ENCODE measurements at regions not wholly inside any gene's neighbourhood (a gene's known extent, or its start where the extent isn't known, plus 50 kb on each side); places are given as distances from the start of the nearest gene placed in this dataset.

DNA sequence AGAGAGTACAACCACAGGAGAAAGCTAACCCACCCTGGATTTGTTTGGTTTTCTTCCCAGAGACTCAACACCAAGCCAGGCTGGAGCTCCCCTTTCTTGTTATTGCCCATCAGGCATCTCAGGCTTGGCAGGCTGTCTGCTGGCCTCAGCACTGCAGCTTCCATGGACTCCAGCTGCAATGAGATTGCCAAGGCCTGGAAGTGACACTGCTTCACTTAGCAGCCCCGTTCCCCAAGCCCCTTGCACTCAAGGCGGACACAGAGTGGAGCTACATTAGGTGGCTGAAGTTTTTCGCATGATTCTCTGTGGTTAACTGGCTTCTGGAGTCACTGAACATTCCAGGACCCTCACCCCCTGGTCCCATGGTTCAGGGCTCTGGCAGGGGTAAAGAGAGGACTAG, 163.1 kb upstream of the GDF10 start:
- H3K9me3 ChIP-seq (ENCODE audit: control insufficient read depth in 5 of 5, low read length in 5 of 5): no peaks in the 10 kb centered on the region
- no peaks in the 10 kb centered on the region for H3K4me1 ChIP-seq (ENCODE audit: control insufficient read depth in 5 of 5, insufficient read depth in 5 of 5, low read length in 5 of 5)
- no peaks in the 10 kb centered on the region for H3K27me3 ChIP-seq (ENCODE audit: control insufficient read depth in 5 of 5, insufficient read depth in 4 of 5, low read length in 5 of 5)
- no peak overlapping the region for H3K4me3 ChIP-seq (ENCODE audit: low read depth in 1 of 5, low read length in 5 of 5)
- H3K36me3 ChIP-seq (ENCODE audit: control insufficient read depth in 5 of 5, insufficient read depth in 5 of 5, low read length in 5 of 5): no peaks in the 10 kb centered on the region
- no peak overlapping the region for H3K9ac ChIP-seq (ENCODE audit: low read length in 5 of 5)
- H3K27ac ChIP-seq (ENCODE audit: low read depth, low read length): no peak overlapping the region

DNA sequence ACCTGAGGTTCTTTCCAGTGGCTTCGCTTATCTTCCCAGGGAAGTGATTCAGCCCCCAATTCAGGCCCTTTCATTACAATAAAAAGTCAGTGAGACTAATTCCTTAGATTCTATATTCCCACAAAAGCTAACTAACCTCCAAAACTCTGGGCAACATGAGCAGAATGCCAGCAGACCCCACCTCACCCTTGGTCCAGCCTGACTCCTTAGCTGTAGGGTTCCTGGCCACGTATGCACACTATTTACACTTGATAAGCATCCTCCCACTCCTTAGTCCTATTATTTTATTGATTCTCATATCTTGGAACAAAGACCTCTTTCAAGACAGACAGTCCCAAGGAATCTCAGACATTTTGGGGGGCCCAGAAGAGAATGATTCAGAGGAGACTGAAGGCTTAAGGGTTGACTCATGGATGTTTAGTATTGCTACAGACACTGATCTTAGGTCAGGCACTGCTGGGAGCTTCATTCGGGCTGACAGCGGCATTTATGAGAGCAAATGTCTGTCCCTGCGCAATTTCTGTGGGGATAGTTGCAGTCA, 162.6 kb upstream of the GDF10 start:
- Histone ChIP-seq H3K9ac (ENCODE audit: low read length in 5 of 5) (no peak overlapping the region), H3K4me3 (ENCODE audit: low read depth in 1 of 5, low read length in 5 of 5) (no peak overlapping the region), H3K4me1 (ENCODE audit: control insufficient read depth in 5 of 5, insufficient read depth in 5 of 5, low read length in 5 of 5) (no peaks in the 10 kb centered on the region), H3K27ac (ENCODE audit: low read depth, low read length) (no peak overlapping the region), H3K9me3 (ENCODE audit: control insufficient read depth in 5 of 5, low read length in 5 of 5) (no peaks in the 10 kb centered on the region), H3K27me3 (ENCODE audit: control insufficient read depth in 5 of 5, insufficient read depth in 4 of 5, low read length in 5 of 5) (no peaks in the 10 kb centered on the region), H3K36me3 (ENCODE audit: control insufficient read depth in 5 of 5, insufficient read depth in 5 of 5, low read length in 5 of 5) (no peaks in the 10 kb centered on the region)

DNA sequence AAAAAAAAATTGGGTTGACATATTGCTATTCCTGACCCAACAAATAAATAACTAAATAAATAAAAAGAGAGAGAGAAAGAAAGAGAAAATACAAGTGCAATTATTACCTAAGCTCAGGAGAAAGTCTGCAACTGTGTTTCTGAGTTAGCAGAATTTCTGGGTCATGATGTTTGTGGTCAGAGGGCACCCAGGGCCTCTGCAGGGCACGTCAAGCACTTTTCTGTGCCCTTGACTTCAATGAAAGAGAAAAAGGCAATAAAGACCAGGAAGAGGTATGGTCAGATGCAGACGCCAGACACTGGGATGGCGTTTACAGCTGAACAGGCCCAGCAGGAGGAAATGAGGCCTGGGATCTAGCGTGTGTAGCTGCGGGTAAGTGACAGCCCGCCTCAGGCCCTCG, 160.9 kb upstream of the GDF10 start:
- H3K27me3 ChIP-seq (ENCODE audit: control insufficient read depth in 5 of 5, insufficient read depth in 4 of 5, low read length in 5 of 5): no peaks in the 10 kb centered on the region
- no peaks in the 10 kb centered on the region for H3K36me3 ChIP-seq (ENCODE audit: control insufficient read depth in 5 of 5, insufficient read depth in 5 of 5, low read length in 5 of 5)
- H3K27ac ChIP-seq (ENCODE audit: low read depth, low read length): no peak overlapping the region
- no peaks in the 10 kb centered on the region for H3K9me3 ChIP-seq (ENCODE audit: control insufficient read depth in 5 of 5, low read length in 5 of 5)
- H3K4me3 ChIP-seq (ENCODE audit: low read depth in 1 of 5, low read length in 5 of 5): no peak overlapping the region
- H3K9ac ChIP-seq (ENCODE audit: low read length in 5 of 5): no peak overlapping the region
- no peaks in the 10 kb centered on the region for H3K4me1 ChIP-seq (ENCODE audit: control insufficient read depth in 5 of 5, insufficient read depth in 5 of 5, low read length in 5 of 5)

DNA sequence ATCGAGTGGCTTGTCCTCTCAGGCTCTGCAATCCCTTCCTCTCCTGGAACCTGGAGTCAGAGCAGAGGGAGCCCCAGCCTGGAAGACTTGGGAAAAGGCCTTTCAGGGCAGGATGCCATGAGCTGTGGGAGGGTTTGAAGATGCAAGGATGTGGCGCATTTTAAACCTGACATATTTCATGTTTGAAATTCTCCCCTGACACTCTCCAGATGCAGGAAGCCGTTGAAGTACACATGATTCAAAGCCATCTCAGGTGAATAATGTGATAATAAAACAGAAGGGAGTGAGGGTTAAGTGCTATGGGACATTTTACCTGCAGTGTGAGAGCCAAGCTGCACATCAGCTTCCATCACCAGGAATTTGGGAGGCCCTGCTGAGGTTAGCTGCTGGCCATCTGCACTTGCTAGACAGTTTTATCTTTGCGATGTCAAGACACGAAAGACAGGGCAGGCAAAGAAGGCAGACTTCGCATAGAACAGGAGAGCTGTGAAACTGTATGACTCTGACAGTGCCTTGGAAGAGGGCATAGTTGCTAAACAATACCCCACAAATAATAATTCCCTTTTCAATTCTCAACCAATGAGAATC, 159.1 kb upstream of the GDF10 start:
- Histone ChIP-seq H3K4me3 (ENCODE audit: low read depth in 1 of 5, low read length in 5 of 5) (no peak overlapping the region), H3K27me3 (ENCODE audit: control insufficient read depth in 5 of 5, insufficient read depth in 4 of 5, low read length in 5 of 5) (no peaks in the 10 kb centered on the region), H3K4me1 (ENCODE audit: control insufficient read depth in 5 of 5, insufficient read depth in 5 of 5, low read length in 5 of 5) (no peaks in the 10 kb centered on the region), H3K9ac (ENCODE audit: low read length in 5 of 5) (no peak overlapping the region), H3K9me3 (ENCODE audit: control insufficient read depth in 5 of 5, low read length in 5 of 5) (no peaks in the 10 kb centered on the region), H3K27ac (ENCODE audit: low read depth, low read length) (no peak overlapping the region), H3K36me3 (ENCODE audit: control insufficient read depth in 5 of 5, insufficient read depth in 5 of 5, low read length in 5 of 5) (no peaks in the 10 kb centered on the region)

DNA sequence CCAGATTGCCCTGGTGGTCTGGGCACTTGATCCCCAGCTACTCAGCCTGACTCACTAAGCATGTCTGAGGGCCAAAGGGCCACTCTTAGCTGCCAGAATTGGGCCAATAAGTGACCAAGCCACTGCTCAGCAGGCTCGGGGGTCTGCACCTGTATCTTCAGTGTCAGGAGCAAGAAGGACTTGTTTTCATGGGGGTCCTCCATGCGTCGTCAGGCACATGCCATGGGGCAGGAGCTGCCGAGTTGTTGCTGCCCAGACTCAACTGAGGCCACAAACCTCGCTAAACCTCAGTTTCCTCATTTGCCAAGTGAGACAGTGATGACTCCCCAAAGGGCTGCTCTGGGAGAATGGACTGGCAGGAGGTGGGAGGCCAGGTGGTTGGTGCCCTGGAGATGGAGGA, 158.6 kb upstream of the GDF10 start:
- H3K9ac ChIP-seq (ENCODE audit: low read length in 5 of 5): no peak overlapping the region
- H3K4me1 ChIP-seq (ENCODE audit: control insufficient read depth in 5 of 5, insufficient read depth in 5 of 5, low read length in 5 of 5): no peaks in the 10 kb centered on the region
- H3K27ac ChIP-seq (ENCODE audit: low read depth, low read length): no peak overlapping the region
- no peaks in the 10 kb centered on the region for H3K27me3 ChIP-seq (ENCODE audit: control insufficient read depth in 5 of 5, insufficient read depth in 4 of 5, low read length in 5 of 5)
- no peaks in the 10 kb centered on the region for H3K9me3 ChIP-seq (ENCODE audit: control insufficient read depth in 5 of 5, low read length in 5 of 5)
- H3K36me3 ChIP-seq (ENCODE audit: control insufficient read depth in 5 of 5, insufficient read depth in 5 of 5, low read length in 5 of 5): no peaks in the 10 kb centered on the region
- no peak overlapping the region for H3K4me3 ChIP-seq (ENCODE audit: low read depth in 1 of 5, low read length in 5 of 5)

DNA sequence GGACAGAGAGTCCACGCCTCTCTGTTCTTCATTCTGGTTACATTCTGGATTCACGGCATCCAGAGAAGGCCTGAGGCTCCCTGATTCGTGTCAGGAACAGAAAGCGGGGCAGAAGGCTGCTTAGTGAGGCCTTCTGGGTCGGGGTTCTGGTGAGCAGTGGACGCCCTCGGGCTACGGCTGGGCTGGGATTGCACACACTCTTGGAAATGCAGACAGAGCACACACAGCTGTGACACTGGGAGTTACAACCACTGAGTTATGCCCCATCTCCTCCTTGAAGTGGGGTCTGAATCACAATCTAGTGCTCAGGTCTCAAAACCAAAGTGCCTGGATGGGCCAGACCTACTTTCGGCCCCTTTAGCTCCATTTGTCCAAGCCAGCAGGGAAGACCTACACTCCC, 156.9 kb upstream of the GDF10 start:
- H3K4me3 ChIP-seq (ENCODE audit: low read depth in 1 of 5, low read length in 5 of 5): no peak overlapping the region
- no peaks in the 10 kb centered on the region for H3K27me3 ChIP-seq (ENCODE audit: control insufficient read depth in 5 of 5, insufficient read depth in 4 of 5, low read length in 5 of 5)
- no peak overlapping the region for H3K27ac ChIP-seq (ENCODE audit: low read depth, low read length)
- no peak overlapping the region for H3K9ac ChIP-seq (ENCODE audit: low read length in 5 of 5)
- H3K36me3 ChIP-seq (ENCODE audit: control insufficient read depth in 5 of 5, insufficient read depth in 5 of 5, low read length in 5 of 5): no peaks in the 10 kb centered on the region
- H3K4me1 ChIP-seq (ENCODE audit: control insufficient read depth in 5 of 5, insufficient read depth in 5 of 5, low read length in 5 of 5): no peaks in the 10 kb centered on the region
- no peaks in the 10 kb centered on the region for H3K9me3 ChIP-seq (ENCODE audit: control insufficient read depth in 5 of 5, low read length in 5 of 5)

DNA sequence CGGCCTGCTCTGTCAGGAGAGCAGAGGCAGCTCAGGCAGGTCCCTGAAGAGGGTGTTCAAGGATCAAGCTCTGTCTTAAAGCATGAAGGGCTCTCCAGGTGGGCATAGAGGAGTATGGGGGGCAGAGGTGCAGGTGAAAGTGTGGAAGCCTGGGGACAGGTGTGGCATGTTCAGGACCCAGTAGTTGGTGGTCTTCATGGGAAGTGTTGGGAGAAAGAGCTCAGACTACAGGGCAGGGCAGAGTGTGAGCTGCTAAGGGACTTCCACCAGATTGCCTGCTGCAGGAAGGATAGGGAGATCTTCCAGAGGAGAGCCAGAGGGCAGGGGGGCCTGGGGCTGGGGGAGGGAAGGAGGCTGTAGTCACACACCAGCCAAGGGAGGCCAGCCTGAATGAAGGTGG, 156.5 kb upstream of the GDF10 start:
- Histone ChIP-seq H3K36me3 (ENCODE audit: control insufficient read depth in 5 of 5, insufficient read depth in 5 of 5, low read length in 5 of 5) (no peaks in the 10 kb centered on the region), H3K27ac (ENCODE audit: low read depth, low read length) (no peak overlapping the region), H3K4me3 (ENCODE audit: low read depth in 1 of 5, low read length in 5 of 5) (no peak overlapping the region)

DNA sequence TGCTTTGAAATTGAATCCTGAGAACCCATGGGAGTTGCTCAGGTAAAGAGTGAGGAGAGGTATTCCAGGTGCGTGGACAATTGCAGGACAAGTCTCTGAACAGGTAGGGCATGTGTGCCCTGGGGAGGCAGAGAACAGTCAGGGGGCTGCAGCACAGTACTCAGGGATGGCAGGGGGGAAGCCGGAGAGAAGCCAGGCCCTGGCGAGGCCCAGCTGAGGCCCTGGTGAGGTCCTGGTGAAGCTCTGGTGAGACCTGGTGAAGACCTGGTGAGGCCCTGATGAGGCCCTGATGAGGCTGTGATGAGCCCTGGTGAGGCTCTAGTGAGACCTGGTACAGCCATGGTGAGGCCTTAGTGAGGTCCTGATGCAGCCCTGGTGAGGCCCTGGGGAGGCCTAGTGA, 155.5 kb upstream of the GDF10 start:
- Histone ChIP-seq H3K27me3 (ENCODE audit: control insufficient read depth in 5 of 5, insufficient read depth in 4 of 5, low read length in 5 of 5) (no peaks in the 10 kb centered on the region), H3K4me3 (ENCODE audit: low read depth in 1 of 5, low read length in 5 of 5) (no peak overlapping the region), H3K9me3 (ENCODE audit: control insufficient read depth in 5 of 5, low read length in 5 of 5) (no peaks in the 10 kb centered on the region), H3K9ac (ENCODE audit: low read length in 5 of 5) (no peak overlapping the region), H3K4me1 (ENCODE audit: control insufficient read depth in 5 of 5, insufficient read depth in 5 of 5, low read length in 5 of 5) (no peaks in the 10 kb centered on the region), H3K36me3 (ENCODE audit: control insufficient read depth in 5 of 5, insufficient read depth in 5 of 5, low read length in 5 of 5) (no peaks in the 10 kb centered on the region), H3K27ac (ENCODE audit: low read depth, low read length) (no peak overlapping the region)

More for the DNA sequence above, 156.5 kb upstream of the GDF10 start:
- no peaks in the 10 kb centered on the region for H3K4me1 ChIP-seq (ENCODE audit: control insufficient read depth in 5 of 5, insufficient read depth in 5 of 5, low read length in 5 of 5)
- no peaks in the 10 kb centered on the region for H3K9me3 ChIP-seq (ENCODE audit: control insufficient read depth in 5 of 5, low read length in 5 of 5)
- no peaks in the 10 kb centered on the region for H3K27me3 ChIP-seq (ENCODE audit: control insufficient read depth in 5 of 5, insufficient read depth in 4 of 5, low read length in 5 of 5)
- H3K9ac ChIP-seq (ENCODE audit: low read length in 5 of 5): no peak overlapping the region

DNA sequence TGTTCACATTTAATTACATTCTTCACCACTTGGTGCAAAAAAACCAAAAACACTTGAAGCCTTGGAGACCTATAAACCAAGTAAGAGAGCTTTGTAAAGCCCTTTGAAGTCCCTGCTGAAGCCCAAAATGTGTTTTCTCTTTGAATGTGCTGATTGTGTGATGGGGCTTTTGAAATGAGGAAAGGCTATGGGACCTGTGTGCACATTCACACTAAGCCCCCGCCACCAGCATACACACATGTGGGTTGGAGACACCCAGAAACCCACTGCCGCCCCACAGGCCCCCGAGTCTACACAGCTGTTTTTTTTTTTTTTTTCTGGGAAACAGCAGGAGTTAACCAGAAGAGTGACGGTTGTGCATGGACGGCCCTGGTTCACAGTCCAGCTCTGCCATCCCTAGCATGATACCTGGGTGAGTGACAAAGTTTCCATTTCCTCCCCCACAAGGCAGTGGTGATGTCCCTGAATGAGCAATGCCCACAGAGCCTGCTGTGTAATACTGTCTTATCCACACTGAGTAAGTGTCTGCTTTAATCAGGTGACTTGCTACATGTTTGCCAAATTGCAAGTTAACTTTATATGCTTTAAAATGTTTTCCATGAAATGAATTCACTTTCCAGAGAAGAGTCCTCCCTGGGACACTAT, 154.6 kb upstream of the GDF10 start:
- no peaks in the 10 kb centered on the region for H3K36me3 ChIP-seq (ENCODE audit: control insufficient read depth in 5 of 5, insufficient read depth in 5 of 5, low read length in 5 of 5)
- no peak overlapping the region for H3K9ac ChIP-seq (ENCODE audit: low read length in 5 of 5)
- no peaks in the 10 kb centered on the region for H3K4me1 ChIP-seq (ENCODE audit: control insufficient read depth in 5 of 5, insufficient read depth in 5 of 5, low read length in 5 of 5)
- H3K4me3 ChIP-seq (ENCODE audit: low read depth in 1 of 5, low read length in 5 of 5): no peak overlapping the region
- H3K9me3 ChIP-seq (ENCODE audit: control insufficient read depth in 5 of 5, low read length in 5 of 5): no peaks in the 10 kb centered on the region
- no peaks in the 10 kb centered on the region for H3K27me3 ChIP-seq (ENCODE audit: control insufficient read depth in 5 of 5, insufficient read depth in 4 of 5, low read length in 5 of 5)
- no peak overlapping the region for H3K27ac ChIP-seq (ENCODE audit: low read depth, low read length)

DNA sequence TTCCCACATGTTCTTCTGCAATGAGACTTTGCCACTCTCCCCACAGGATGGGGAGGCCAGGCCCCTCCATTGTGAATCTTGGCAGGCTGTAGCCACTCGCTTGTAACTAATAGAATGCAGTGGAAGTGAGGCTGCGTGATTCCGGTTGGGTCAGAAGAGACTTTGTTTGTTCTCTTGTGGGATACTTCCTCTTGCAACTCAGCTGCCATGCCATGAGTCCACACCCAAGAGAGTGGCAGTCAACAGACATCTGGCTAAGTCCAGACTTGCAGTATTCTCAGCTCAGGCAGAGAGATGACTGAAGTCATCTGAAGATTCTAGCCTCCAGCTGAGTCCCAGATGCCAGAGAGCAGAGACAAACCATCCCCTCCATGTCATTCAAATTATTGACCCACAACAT, 153.4 kb upstream of the GDF10 start:
- H3K9me3 ChIP-seq (ENCODE audit: control insufficient read depth in 5 of 5, low read length in 5 of 5): no peaks in the 10 kb centered on the region
- H3K9ac ChIP-seq (ENCODE audit: low read length in 5 of 5): no peak overlapping the region
- H3K36me3 ChIP-seq (ENCODE audit: control insufficient read depth in 5 of 5, insufficient read depth in 5 of 5, low read length in 5 of 5): no peaks in the 10 kb centered on the region
- H3K27me3 ChIP-seq (ENCODE audit: control insufficient read depth in 5 of 5, insufficient read depth in 4 of 5, low read length in 5 of 5): no peaks in the 10 kb centered on the region
- no peak overlapping the region for H3K27ac ChIP-seq (ENCODE audit: low read depth, low read length)
- no peaks in the 10 kb centered on the region for H3K4me1 ChIP-seq (ENCODE audit: control insufficient read depth in 5 of 5, insufficient read depth in 5 of 5, low read length in 5 of 5)
- no peak overlapping the region for H3K4me3 ChIP-seq (ENCODE audit: low read depth in 1 of 5, low read length in 5 of 5)
